HCT116 (cell line): ENCODE measurements at regions not wholly inside any gene's neighbourhood (a gene's known extent, or its start where the extent isn't known, plus 50 kb on each side); places are given as distances from the start of the nearest gene placed in this dataset.

Experiments
- ATAC-seq: fragments of 200-7000 bp; cut with Tn5 transposase; 2 replicates; pipeline ENCODE4 v1.9.1; 2020; ENCODE audit warnings: mild to moderate bottlenecking, moderate library complexity
- BruUV-seq: library from RNA; stranded (reverse); fragments of 400-500 nt; replicated peaks from 2 replicates; lab custom pipeline; 2021; lab: Mats Ljungman, UMichigan
- CTCF ChIA-PET: fragments of 300-600 bp; sonication (Branson Sonifier 250); formaldehyde crosslinking; loops from one replicate; lab custom pipeline; 2021; ENCODE audit warnings: antibody characterized with exemption; lab: Charles Lee
- POLR2A ChIA-PET: fragments of 300-600, 350-600 bp; sonication (Branson Sonifier 250); formaldehyde crosslinking; loops from one replicate; lab custom pipeline; 2021; ENCODE audit warnings: antibody characterized with exemption; lab: Charles Lee
- RAD21 ChIA-PET, 2 experiments: fragments of 300-600 bp; sonication (Branson Sonifier 250); formaldehyde crosslinking; loops; one replicate each; lab custom pipeline; 2023; ENCODE audit warnings: low total read pairs in 2 of 2; ENCODE audit not compliant: uncharacterized antibody in 2 of 2, unreplicated experiment in 2 of 2, low non-redundant PET in 1 of 2; lab: Charles Lee
- DNase-seq: peaks from one replicate; pipeline ENCODE4 v3.0.0-alpha.2; 2010; ENCODE audit warnings: low read depth, low spot score
- H2AFZ ChIP-seq: fragments of 200-600 bp; shearing (Covaris generic), sonication (generic); 2 replicates; pipeline ENCODE4 v1.6.1; 2017; ENCODE audit warnings: low read depth, mixed run types, mixed read lengths, antibody characterized with exemption, low read length; ENCODE audit not compliant: poor library complexity, severe bottlenecking
- H3K27ac ChIP-seq: 2 replicates; pipeline ENCODE4 v1.5.1; 2012; ENCODE audit warnings: low read depth, low read length
- H3K27me3 ChIP-seq: fragments of 200-600 bp; sonication (generic); 2 replicates; pipeline ENCODE4 v1.6.1; 2016; ENCODE audit warnings: mixed run types, low read length, mixed read lengths; ENCODE audit not compliant: insufficient read depth
- H3K36me3 ChIP-seq, 2 experiments: fragments of 200-500 bp in 1 of 2; fragments of 200-600 bp in 1 of 2; sonication (Bioruptor generic) in 1 of 2; sonication (generic) in 1 of 2; 2 replicates each; pipeline versions ENCODE4 v1.5.1 to v1.6.1; 2014 to 2016; ENCODE audit warnings: low read length in 2 of 2, inconsistent platforms in 1 of 2, mixed read lengths in 1 of 2, mixed run types in 1 of 2; ENCODE audit not compliant: insufficient read depth in 2 of 2, control insufficient read depth in 1 of 2
- H3K4me1 ChIP-seq, 2 experiments: fragments of 200-600 bp in 1 of 2; sonication (generic) in 1 of 2; 2 replicates each; pipeline versions ENCODE4 v1.5.1 to v1.6.1; 2012 to 2017; ENCODE audit warnings: low read length in 2 of 2, inconsistent platforms in 1 of 2, mild to moderate bottlenecking in 1 of 2, mixed read lengths in 1 of 2, mixed run types in 1 of 2, moderate library complexity in 1 of 2; ENCODE audit not compliant: insufficient read depth in 2 of 2, control insufficient read depth in 1 of 2
- H3K4me2 ChIP-seq: fragments of 200-600 bp; sonication (generic); 2 replicates; pipeline ENCODE4 v1.6.1; 2017; ENCODE audit warnings: mixed run types, low read length, mixed read lengths
- H3K4me3 ChIP-seq, 2 experiments: fragments of 200-600 bp in 1 of 2; sonication (generic) in 1 of 2; replicated peaks in 1 of 2; 2 replicates each; pipeline ENCODE4 v1.5.1; 2011 to 2016; ENCODE audit warnings: low read length in 2 of 2, control low read depth in 1 of 2, low read depth in 1 of 2, mild to moderate bottlenecking in 1 of 2, mixed read lengths in 1 of 2, mixed run types in 1 of 2
- H3K79me2 ChIP-seq: fragments of 200-600 bp; sonication (generic); 2 replicates; pipeline ENCODE4 v1.6.1; 2017; ENCODE audit warnings: mild to moderate bottlenecking, mixed run types, low read length, moderate library complexity, mixed read lengths; ENCODE audit not compliant: insufficient read depth
- H3K9ac ChIP-seq: fragments of 200-600 bp; sonication (generic); 2 replicates; pipeline ENCODE4 v1.6.1; 2016; ENCODE audit warnings: low read length, mixed read lengths
- H3K9me2 ChIP-seq: fragments of 200-600 bp; sonication (generic), shearing (Covaris generic); 2 replicates; pipeline ENCODE4 v1.6.1; 2017; ENCODE audit warnings: mixed run types, mild to moderate bottlenecking, moderate library complexity; ENCODE audit not compliant: insufficient read depth
- H3K9me3 ChIP-seq, 2 experiments: fragments of 200-500 bp in 1 of 2; fragments of 200-600 bp in 1 of 2; sonication (Bioruptor generic) in 1 of 2; sonication (generic) in 1 of 2; 2 replicates each; pipeline ENCODE4 v1.6.1; 2014 to 2017; ENCODE audit warnings: low read length in 2 of 2, mixed read lengths in 2 of 2, inconsistent platforms in 1 of 2, low read depth in 1 of 2, mild to moderate bottlenecking in 1 of 2, mixed run types in 1 of 2, moderate library complexity in 1 of 2; ENCODE audit not compliant: control insufficient read depth in 1 of 2, insufficient read depth in 1 of 2
- H4K20me1 ChIP-seq: fragments of 200-600 bp; sonication (generic), shearing (Covaris generic); 2 replicates; pipeline ENCODE4 v1.6.1; 2017; ENCODE audit warnings: mixed run types, mild to moderate bottlenecking, moderate library complexity; ENCODE audit not compliant: insufficient read depth
- CBX3 ChIP-seq: IDR thresholded peaks from 2 replicates; pipeline ENCODE4 v1.6.1; 2012; ENCODE audit warnings: low read depth
- CTCF ChIP-seq, 3 experiments: fragments of 200-600 bp in 1 of 3; sonication (generic) in 1 of 3; IDR thresholded peaks in 2 of 3; conservative IDR thresholded peaks in 1 of 3; 2 replicates each; pipeline ENCODE4 v1.5.1; 2012 to 2017; ENCODE audit warnings: low read depth in 2 of 3, low read length in 2 of 3, antibody characterized with exemption in 1 of 3, borderline replicate concordance in 1 of 3, control low read depth in 1 of 3, mild to moderate bottlenecking in 1 of 3, mixed read lengths in 1 of 3, mixed run types in 1 of 3, moderate library complexity in 1 of 3; ENCODE audit not compliant: insufficient read depth in 1 of 3
- RAD21 ChIP-seq: IDR thresholded peaks from 2 replicates; pipeline ENCODE4 v1.6.1; 2012; ENCODE audit warnings: low read depth, mild to moderate bottlenecking
- REST ChIP-seq: IDR thresholded peaks from 2 replicates; pipeline ENCODE4 v1.6.1; 2012; ENCODE audit warnings: low read depth
- SIN3A ChIP-seq: IDR thresholded peaks from 2 replicates; pipeline ENCODE4 v1.6.1; 2012; ENCODE audit warnings: low read depth
- YY1 ChIP-seq: IDR thresholded peaks from 2 replicates; pipeline ENCODE4 v1.6.1; 2011; ENCODE audit warnings: low read length, low read depth, moderate library complexity, mild to moderate bottlenecking; ENCODE audit not compliant: insufficient replicate concordance; ENCODE audit errors: extremely low read depth
- intact Hi-C: fragments of 100-400 bp; cut with micrococcal nuclease; formaldehyde crosslinking; loops from 2 replicates; pipeline ENCODE4 v1.10.0; 2022

- no peaks in the 10 kb centered on the region for H4K20me1 ChIP-seq
- TF ChIP-seq RAD21: peak; percentile 47
- TF ChIP-seq CBX3: no peak
- peak in 1 of 3 experiments; percentile 16; a peak in 1 of 6 replicates for TF ChIP-seq CTCF (IDR thresholded peaks at IDR 0.05 in 2 of 3, conservative IDR thresholded peaks at IDR 0.05 in 1 of 3; ENCODE audit: borderline replicate concordance in 1 of 3, insufficient read depth in 1 of 3, low read depth in 2 of 3, low read length in 2 of 3)
- TF ChIP-seq YY1: no peak
- RAD21 ChIA-PET: no interaction called here
- no peaks in the 10 kb centered on the region for H3K79me2 ChIP-seq
- CTCF ChIA-PET: no interaction called here
- no peaks in the 10 kb centered on the region for H3K36me3 ChIP-seq
- no peak overlapping the region for H3K9ac ChIP-seq
- H3K9me3 ChIP-seq: no peaks in the 10 kb centered on the region
- intact Hi-C loops: no loop called here
- no peak overlapping the region for H3K27ac ChIP-seq
- no peak overlapping the region for H3K4me3 ChIP-seq
- no TSS peak for BruUV-seq
- POLR2A ChIA-PET: no interaction called here
- no peaks in the 10 kb centered on the region for H3K4me1 ChIP-seq
- H2AFZ ChIP-seq: no peak overlapping the region
- no peaks in the 10 kb centered on the region for H3K9me2 ChIP-seq
- peak; percentile 42; the same call in 1 of the 2 replicates for ATAC-seq
- no peak overlapping the region for H3K4me2 ChIP-seq
- H3K27me3 ChIP-seq: no peaks in the 10 kb centered on the region
- DNase-seq: no peak
Measured at GRCh38 chr7:119572132-119572531, 700.8 kb upstream of the KCND2 start.

GRCh38 chr7:119572541-119572940 is 700.4 kb upstream of the KCND2 start:
- Histone ChIP-seq H3K27me3 (no peaks in the 10 kb centered on the region), H3K27ac (no peak overlapping the region), H3K79me2 (no peaks in the 10 kb centered on the region), H3K36me3 (no peaks in the 10 kb centered on the region), H3K4me2 (no peak overlapping the region), H3K4me3 (no peak overlapping the region), H3K9me3 (no peaks in the 10 kb centered on the region), H3K4me1 (no peaks in the 10 kb centered on the region), H3K9ac (no peak overlapping the region), H2AFZ (no peak overlapping the region), H3K9me2 (no peaks in the 10 kb centered on the region), H4K20me1 (no peaks in the 10 kb centered on the region)
- intact Hi-C loops: no loop called here
- CTCF ChIA-PET: no interaction called here
- BruUV-seq: no TSS peak
- no peak for TF ChIP-seq CTCF (IDR thresholded peaks at IDR 0.05 in 2 of 3, conservative IDR thresholded peaks at IDR 0.05 in 1 of 3; ENCODE audit: borderline replicate concordance in 1 of 3, insufficient read depth in 1 of 3, low read depth in 2 of 3, low read length in 2 of 3)
- TF ChIP-seq RAD21: no peak
- TF ChIP-seq SIN3A: no peak
- TF ChIP-seq REST: no peak
- ATAC-seq (no peak), DNase-seq (no peak)
- POLR2A ChIA-PET: no interaction called here
- RAD21 ChIA-PET: no interaction called here
